ENCODE measurements at regions not wholly inside any gene's neighbourhood (a gene's known extent, or its start where the extent isn't known, plus 50 kb on each side); places are given as distances from the start of the nearest gene placed in this dataset.

DNA sequence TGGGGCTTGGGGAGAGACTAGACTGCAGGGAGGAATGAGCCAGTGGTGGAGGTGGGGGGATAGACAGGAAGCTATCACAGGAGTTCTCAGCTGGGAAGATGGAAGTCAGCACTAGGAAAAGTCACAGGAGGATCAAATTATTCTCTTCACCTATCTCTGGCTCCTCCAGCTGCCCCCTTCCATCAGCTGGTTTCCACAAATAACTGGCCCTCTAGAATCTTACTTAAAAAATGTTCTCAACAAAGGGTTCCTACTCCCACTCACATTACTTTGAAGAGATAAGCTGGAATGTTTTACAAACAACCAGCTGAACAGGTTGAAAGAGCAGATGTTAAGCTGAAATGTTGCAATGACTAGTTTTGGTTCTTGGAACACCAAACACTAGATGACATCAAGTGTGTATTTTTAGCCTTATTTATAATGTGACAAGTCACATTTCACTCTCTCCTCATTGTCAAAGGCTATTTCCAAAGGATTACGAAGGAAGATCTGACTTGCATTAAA, 102.7 kb upstream of the AADACL2 start:
- no peaks in the 10 kb centered on the region for H3K9me3 Mint-ChIP-seq (ENCODE audit: unreplicated experiment)
- no peak for DNase-seq (ENCODE audit: low spot score)
- no peaks in the 10 kb centered on the region for H3K4me1 Mint-ChIP-seq (ENCODE audit: unreplicated experiment)
- TF ChIP-seq CTCF (IDR thresholded peaks at IDR 0.05; ENCODE audit: unreplicated experiment) = no peak
- no peak overlapping the region for H3K4me3 Mint-ChIP-seq (ENCODE audit: unreplicated experiment)
- H3K36me3 Mint-ChIP-seq (ENCODE audit: low read depth, unreplicated experiment) = no peaks in the 10 kb centered on the region
- no peaks in the 10 kb centered on the region for H3K27me3 Mint-ChIP-seq (ENCODE audit: unreplicated experiment)
- H3K27ac Mint-ChIP-seq (ENCODE audit: unreplicated experiment) = no peak overlapping the region

DNA sequence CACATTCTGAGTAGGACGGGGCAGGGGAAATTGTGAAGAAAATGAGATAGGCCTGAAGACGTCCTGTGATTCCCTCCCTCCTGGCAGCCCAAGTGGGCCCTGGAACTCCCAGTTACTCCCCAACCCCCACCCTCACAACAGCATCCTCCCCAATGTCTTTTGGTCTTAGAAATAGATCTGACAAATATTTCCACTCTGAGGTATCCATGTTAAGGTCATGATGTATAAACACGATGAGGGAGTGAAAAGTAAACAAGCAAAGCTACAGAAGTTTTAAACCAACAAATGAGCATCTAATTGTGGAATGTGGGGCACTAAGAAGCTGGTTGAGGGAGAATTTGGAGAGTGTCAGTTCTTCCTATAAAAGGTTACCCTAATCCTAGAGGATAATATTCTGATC, 103.7 kb upstream of the AADACL2 start:
- Mint-ChIP-seq H3K27me3 (ENCODE audit: unreplicated experiment) (no peaks in the 10 kb centered on the region), H3K9me3 (ENCODE audit: unreplicated experiment) (no peaks in the 10 kb centered on the region), H3K36me3 (ENCODE audit: low read depth, unreplicated experiment) (no peaks in the 10 kb centered on the region), H3K4me1 (ENCODE audit: unreplicated experiment) (peaks cover 2% of the 10 kb centered on the region), H3K4me3 (ENCODE audit: unreplicated experiment) (no peak overlapping the region), H3K27ac (ENCODE audit: unreplicated experiment) (no peak overlapping the region)
- no peak for TF ChIP-seq CTCF (IDR thresholded peaks at IDR 0.05; ENCODE audit: unreplicated experiment)
- no peak for DNase-seq (ENCODE audit: low spot score)

- Mint-ChIP-seq H3K27ac (ENCODE audit: unreplicated experiment) (no peak overlapping the region), H3K9me3 (ENCODE audit: unreplicated experiment) (no peaks in the 10 kb centered on the region), H3K4me1 (ENCODE audit: unreplicated experiment) (peaks cover 2% of the 10 kb centered on the region), H3K4me3 (ENCODE audit: unreplicated experiment) (no peak overlapping the region), H3K36me3 (ENCODE audit: low read depth, unreplicated experiment) (no peaks in the 10 kb centered on the region), H3K27me3 (ENCODE audit: unreplicated experiment) (no peaks in the 10 kb centered on the region)
- DNase-seq (ENCODE audit: low spot score) = no peak
- no peak for TF ChIP-seq CTCF (IDR thresholded peaks at IDR 0.05; ENCODE audit: unreplicated experiment)
Measured at GRCh38 chr3:151625586-151625985, 108.1 kb upstream of the AADACL2 start.

DNA sequence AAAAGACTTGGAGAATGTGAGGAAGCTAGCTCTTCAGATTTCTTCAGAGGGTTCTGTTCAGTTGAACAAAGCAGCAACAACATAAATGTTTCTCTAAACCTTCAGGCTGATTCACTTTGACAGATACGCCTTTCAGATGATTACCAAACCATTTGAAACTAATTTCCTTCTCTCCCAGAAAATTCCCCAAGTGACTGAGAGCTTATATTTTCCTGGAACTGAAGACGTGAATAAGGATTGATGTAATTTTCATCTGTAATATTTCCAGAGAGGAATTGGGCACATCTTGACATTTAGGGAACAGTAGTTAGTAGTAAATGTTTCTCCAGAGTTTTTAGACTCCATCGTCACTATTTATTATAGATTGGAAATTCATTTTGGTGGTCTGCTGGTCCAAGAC, 108.6 kb upstream of the AADACL2 start:
- H3K27me3 Mint-ChIP-seq (ENCODE audit: unreplicated experiment) = no peaks in the 10 kb centered on the region
- no peak overlapping the region for H3K4me3 Mint-ChIP-seq (ENCODE audit: unreplicated experiment)
- peaks cover 2% of the 10 kb centered on the region for H3K4me1 Mint-ChIP-seq (ENCODE audit: unreplicated experiment)
- H3K36me3 Mint-ChIP-seq (ENCODE audit: low read depth, unreplicated experiment) = no peaks in the 10 kb centered on the region
- no peaks in the 10 kb centered on the region for H3K9me3 Mint-ChIP-seq (ENCODE audit: unreplicated experiment)
- no peak for TF ChIP-seq CTCF (IDR thresholded peaks at IDR 0.05; ENCODE audit: unreplicated experiment)
- no peak overlapping the region for H3K27ac Mint-ChIP-seq (ENCODE audit: unreplicated experiment)
- DNase-seq (ENCODE audit: low spot score) = no peak

- H3K27me3 Mint-ChIP-seq (ENCODE audit: unreplicated experiment) = no peaks in the 10 kb centered on the region
- no peaks in the 10 kb centered on the region for H3K9me3 Mint-ChIP-seq (ENCODE audit: unreplicated experiment)
- no peaks in the 10 kb centered on the region for H3K4me1 Mint-ChIP-seq (ENCODE audit: unreplicated experiment)
- no peak overlapping the region for H3K4me3 Mint-ChIP-seq (ENCODE audit: unreplicated experiment)
- H3K27ac Mint-ChIP-seq (ENCODE audit: unreplicated experiment) = no peak overlapping the region
- H3K36me3 Mint-ChIP-seq (ENCODE audit: low read depth, unreplicated experiment) = no peaks in the 10 kb centered on the region
- no peak for TF ChIP-seq CTCF (IDR thresholded peaks at IDR 0.05; ENCODE audit: unreplicated experiment)
- DNase-seq (ENCODE audit: low spot score) = no peak
Measured at GRCh38 chr3:151620071-151620470, 113.7 kb upstream of the AADACL2 start.

All from endothelial cell (in vitro differentiated cells).